HG03196 (cell line): ENCODE measurements at regions not wholly inside any gene's neighbourhood (a gene's known extent, or its start where the extent isn't known, plus 50 kb on each side); places are given as distances from the start of the nearest gene placed in this dataset.

Source experiments
- ATAC-seq: cut with Tn5 transposase; IDR thresholded peaks from one replicate; pipeline ENCODE4 v1.9.1; 2021; ENCODE audit not compliant: unreplicated experiment

GRCh38 chr15:95215017-95215416 lies 983.7 kb downstream of the MCTP2 start:
- no peak for ATAC-seq

GRCh38 chr15:95226835-95227234 lies 995.5 kb downstream of the MCTP2 start:
- ATAC-seq: no peak

GRCh38 chr15:95227235-95227634 lies 995.9 kb downstream of the MCTP2 start:
- no peak for ATAC-seq

- ATAC-seq: no peak
Measured at GRCh38 chr15:95228856-95229555, 997.6 kb downstream of the MCTP2 start.

GRCh38 chr15:95235033-95235432 lies 1003.7 kb downstream of the MCTP2 start:
- ATAC-seq: no peak

GRCh38 chr15:95247071-95247984 lies 1016.0 kb downstream of the MCTP2 start:
- ATAC-seq: no peak

GRCh38 chr15:95249524-95249923 lies 1018.2 kb downstream of the MCTP2 start:
- no peak for ATAC-seq

- no peak for ATAC-seq
Measured at GRCh38 chr15:95252404-95252803, 1021.0 kb downstream of the MCTP2 start.

GRCh38 chr15:95254263-95254662 lies 1022.9 kb downstream of the MCTP2 start:
- ATAC-seq: no peak

- ATAC-seq: no peak
Measured at GRCh38 chr15:95259513-95259912, 1028.2 kb downstream of the MCTP2 start.

- no peak for ATAC-seq
Measured at GRCh38 chr15:95259965-95260364, 1028.6 kb downstream of the MCTP2 start.

- no peak for ATAC-seq
Measured at GRCh38 chr15:95260856-95261255, 1029.5 kb downstream of the MCTP2 start.

- no peak for ATAC-seq
Measured at GRCh38 chr15:95261546-95261945, 1030.2 kb downstream of the MCTP2 start.

- no peak for ATAC-seq
Measured at GRCh38 chr15:95261968-95262367, 1030.6 kb downstream of the MCTP2 start.

- no peak for ATAC-seq
Measured at GRCh38 chr15:95262866-95263564, 1031.7 kb downstream of the MCTP2 start.

- ATAC-seq: no peak
Measured at GRCh38 chr15:95263751-95264150, 1032.4 kb downstream of the MCTP2 start.

- no peak for ATAC-seq
Measured at GRCh38 chr15:95265419-95265997, 1034.1 kb downstream of the MCTP2 start.

GRCh38 chr15:95266451-95267061 lies 1035.2 kb downstream of the MCTP2 start:
- ATAC-seq: no peak

- ATAC-seq: no peak
Measured at GRCh38 chr15:95267481-95267880, 1036.1 kb downstream of the MCTP2 start.

GRCh38 chr15:95269242-95270183 lies 1038.2 kb downstream of the MCTP2 start:
- no peak for ATAC-seq
